Colonic mucosa (tissue), 4 donors: ENCODE measurements at regions not wholly inside any gene's neighbourhood (a gene's known extent, or its start where the extent isn't known, plus 50 kb on each side); places are given as distances from the start of the nearest gene placed in this dataset.

ENCODE experiments used
- DNase-seq: peaks from one replicate; pipeline ENCODE4 v3.0.0-alpha.2; 2020
- H3K27ac ChIP-seq: fragments of 200-600 bp; one replicate; pipeline ENCODE4 v1.8.0; 2021
- H3K27me3 ChIP-seq: fragments of 200-600 bp; one replicate; pipeline ENCODE4 v1.8.0; 2021
- H3K36me3 ChIP-seq: fragments of 200-600 bp; one replicate; pipeline ENCODE4 v1.8.0; 2021
- H3K4me1 ChIP-seq: fragments of 200-600 bp; one replicate; pipeline ENCODE4 v1.8.0; 2021; ENCODE audit warnings: mild to moderate bottlenecking
- H3K4me3 ChIP-seq: fragments of 200-600 bp; one replicate; pipeline ENCODE4 v1.8.0; 2021
- H3K9ac ChIP-seq, 2 donors: one replicate each; pipeline ENCODE4 v1.7.0; 2013; ENCODE audit warnings: control low read depth in 2 of 2, low read depth in 2 of 2, low read length in 2 of 2
- H3K9me3 ChIP-seq: fragments of 200-600 bp; one replicate; pipeline ENCODE4 v1.8.0; 2021
- CTCF ChIP-seq: fragments of 200-600 bp; IDR thresholded peaks from one replicate; pipeline ENCODE4 v1.8.0; 2022; ENCODE audit warnings: antibody characterized with exemption, mild to moderate bottlenecking
- intact Hi-C: fragments of 100-400 bp; cut with DNase I; formaldehyde crosslinking; loops from one replicate; pipeline ENCODE4 v1.14.1; 2022
- donor health status: healthy.
- donor health status: DM: no; HTN: no; CAD: no.
- donor health status: DM: no; HTN: no; CAD: no.

GRCh38 chr2:16520891-16521290 lies 144.7 kb downstream of the CYRIA start:
- Histone ChIP-seq H3K36me3 (no peaks in the 10 kb centered on the region), H3K9ac (no peak overlapping the region), H3K4me1 (no peaks in the 10 kb centered on the region), H3K9me3 (no peaks in the 10 kb centered on the region), H3K27ac (no peak overlapping the region), H3K27me3 (no peaks in the 10 kb centered on the region), H3K4me3 (no peak overlapping the region)
- no peak for TF ChIP-seq CTCF
- intact Hi-C loops: no loop called here
- DNase-seq: no peak

- Histone ChIP-seq H3K36me3 (no peaks in the 10 kb centered on the region), H3K4me1 (no peaks in the 10 kb centered on the region), H3K9me3 (no peaks in the 10 kb centered on the region), H3K27me3 (no peaks in the 10 kb centered on the region), H3K9ac (no peak overlapping the region), H3K4me3 (no peak overlapping the region), H3K27ac (no peak overlapping the region)
- intact Hi-C loops: no loop called here
- no peak for DNase-seq
- no peak for TF ChIP-seq CTCF
These were observed 149.9 kb downstream of the CYRIA start for GRCh38 chr2:16515696-16516095.

- Histone ChIP-seq H3K27me3 (peaks cover 9% of the 10 kb centered on the region), H3K4me3 (no peak overlapping the region), H3K9ac (no peak overlapping the region), H3K36me3 (no peaks in the 10 kb centered on the region), H3K27ac (no peak overlapping the region), H3K4me1 (no peaks in the 10 kb centered on the region), H3K9me3 (no peaks in the 10 kb centered on the region)
- intact Hi-C loops: no loop called here
- DNase-seq: no peak
- no peak for TF ChIP-seq CTCF
These were observed 152.0 kb downstream of the CYRIA start for GRCh38 chr2:16513626-16514025.

- no peak for TF ChIP-seq CTCF
- Histone ChIP-seq H3K27ac (no peak overlapping the region), H3K9ac (no peak overlapping the region), H3K4me3 (no peak overlapping the region), H3K36me3 (no peaks in the 10 kb centered on the region), H3K27me3 (peaks cover 23% of the 10 kb centered on the region), H3K9me3 (no peaks in the 10 kb centered on the region), H3K4me1 (no peaks in the 10 kb centered on the region)
- intact Hi-C loops: no loop called here
- DNase-seq: no peak
These were observed 154.6 kb downstream of the CYRIA start for GRCh38 chr2:16511041-16511440.

GRCh38 chr2:16509042-16509441 lies 156.6 kb downstream of the CYRIA start:
- no peak for TF ChIP-seq CTCF
- peaks cover 23% of the 10 kb centered on the region for H3K27me3 ChIP-seq
- no peaks in the 10 kb centered on the region for H3K4me1 ChIP-seq
- H3K9ac ChIP-seq: no peak overlapping the region
- no peaks in the 10 kb centered on the region for H3K9me3 ChIP-seq
- intact Hi-C loops: loop anchor here (2.0 to 5.0 kb wide), 2 partner anchors 572 to 872 kb away; no protein-coding TSS in a partner anchor
- no peak overlapping the region for H3K4me3 ChIP-seq
- H3K27ac ChIP-seq: no peak overlapping the region
- no peak for DNase-seq
- no peaks in the 10 kb centered on the region for H3K36me3 ChIP-seq

GRCh38 chr2:16508490-16508851 lies 157.2 kb downstream of the CYRIA start:
- Histone ChIP-seq H3K36me3 (no peaks in the 10 kb centered on the region), H3K4me1 (no peaks in the 10 kb centered on the region), H3K27ac (no peak overlapping the region), H3K9me3 (no peaks in the 10 kb centered on the region), H3K9ac (no peak overlapping the region), H3K4me3 (no peak overlapping the region), H3K27me3 (peaks cover 23% of the 10 kb centered on the region)
- intact Hi-C loops: loop anchor here (2.0 to 5.0 kb wide), 2 partner anchors 571 to 872 kb away; no protein-coding TSS in a partner anchor
- TF ChIP-seq CTCF: no peak
- no peak for DNase-seq
